ENCODE measurements at regions not wholly inside any gene's neighbourhood (a gene's known extent, or its start where the extent isn't known, plus 50 kb on each side); places are given as distances from the start of the nearest gene placed in this dataset.
"Not testable (repeated sequence)": the region's sequence is repeated elsewhere in the genome, so short reads cannot be mapped to it uniquely, and the experiment has no call there.

- no peak for DNase-seq
Measured at GRCh38 chrX:45804276-45804675, 603.6 kb upstream of the DIPK2B start.

- DNase-seq = no peak
Measured at GRCh38 chrX:45803383-45803921, 602.8 kb upstream of the DIPK2B start.

- DNase-seq = no peak
Measured at GRCh38 chrX:45801554-45801953, 600.9 kb upstream of the DIPK2B start.

- DNase-seq = not testable (repeated sequence)
Measured at GRCh38 chrX:45800746-45801453, 600.2 kb upstream of the DIPK2B start.

GRCh38 chrX:45799576-45799975, 598.9 kb upstream of the DIPK2B start:
- no peak for DNase-seq

- DNase-seq = no peak
Measured at GRCh38 chrX:45795546-45795945, 594.9 kb upstream of the DIPK2B start.

GRCh38 chrX:45794995-45795337, 594.3 kb upstream of the DIPK2B start:
- no peak for DNase-seq

- DNase-seq = no peak
Measured at GRCh38 chrX:45794323-45794994, 593.8 kb upstream of the DIPK2B start.

- no peak for DNase-seq
Measured at GRCh38 chrX:45788941-45789348, 588.3 kb upstream of the DIPK2B start.

- no peak for DNase-seq
Measured at GRCh38 chrX:45788315-45788714, 587.6 kb upstream of the DIPK2B start.

GRCh38 chrX:45784590-45784989, 583.9 kb upstream of the DIPK2B start:
- no peak for DNase-seq

- no peak for DNase-seq
Measured at GRCh38 chrX:45783002-45783401, 582.3 kb upstream of the DIPK2B start.

- DNase-seq = no peak
Measured at GRCh38 chrX:45781901-45782553, 581.4 kb upstream of the DIPK2B start.

GRCh38 chrX:45778616-45779015, 577.9 kb upstream of the DIPK2B start:
- DNase-seq = no peak

- DNase-seq = no peak
Measured at GRCh38 chrX:45777366-45777765, 576.7 kb upstream of the DIPK2B start.

GRCh38 chrX:45775468-45775867, 574.8 kb upstream of the DIPK2B start:
- DNase-seq = no peak

- DNase-seq = no peak
Measured at GRCh38 chrX:45774961-45775360, 574.3 kb upstream of the DIPK2B start.

- DNase-seq = no peak
Measured at GRCh38 chrX:45773572-45773971, 572.9 kb upstream of the DIPK2B start.

- DNase-seq = no peak
Measured at GRCh38 chrX:45771560-45772340, 571.1 kb upstream of the DIPK2B start.

GRCh38 chrX:45771114-45771513, 570.4 kb upstream of the DIPK2B start:
- DNase-seq = no peak

- DNase-seq = peak; percentile 78
Measured at GRCh38 chrX:45769761-45770582, 569.3 kb upstream of the DIPK2B start.

- no peak for DNase-seq
Measured at GRCh38 chrX:45768666-45769236, 568.1 kb upstream of the DIPK2B start.
